Breast epithelium (tissue), 3 donors: ENCODE measurements at regions not wholly inside any gene's neighbourhood (a gene's known extent, or its start where the extent isn't known, plus 50 kb on each side); places are given as distances from the start of the nearest gene placed in this dataset.

Source experiments
- POLR2AphosphoS5 ChIP-seq, 3 donors: sonication (generic); formaldehyde crosslinking; IDR thresholded peaks; one replicate each; pipeline ENCODE4 v1.6.1; 2017; ENCODE audit warnings: antibody characterized with exemption in 3 of 3
- TF ChIP-seq, protein P1 (sequence below), 3 donors: fragments of 450-650 bp; IDR thresholded peaks; one replicate each; pipeline ENCODE4 v1.5.1; 2016 to 2017; ENCODE audit warnings: antibody characterized with exemption in 3 of 3, mild to moderate bottlenecking in 3 of 3, moderate library complexity in 3 of 3

DNA sequence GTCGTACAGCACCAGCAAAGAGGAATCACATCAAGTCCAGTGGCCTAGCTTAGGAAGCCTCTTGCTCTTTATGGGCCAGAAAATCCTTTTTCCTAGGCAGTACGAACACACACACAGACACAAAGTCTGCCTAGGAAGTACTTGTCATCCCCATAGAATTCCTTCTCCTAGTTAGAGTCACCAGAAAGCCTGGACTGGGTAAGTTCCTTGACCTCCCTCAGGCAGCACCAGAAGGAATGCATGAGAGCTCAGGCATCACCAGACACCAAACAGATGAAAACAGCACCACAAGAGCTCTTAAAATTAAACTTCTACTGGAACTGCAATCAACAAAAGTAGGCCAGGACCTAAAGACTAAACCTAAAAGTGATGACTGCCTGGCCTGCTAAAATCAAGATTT, 192.9 kb upstream of the CCDC54 start:
- TF ChIP-seq, protein P1, sequence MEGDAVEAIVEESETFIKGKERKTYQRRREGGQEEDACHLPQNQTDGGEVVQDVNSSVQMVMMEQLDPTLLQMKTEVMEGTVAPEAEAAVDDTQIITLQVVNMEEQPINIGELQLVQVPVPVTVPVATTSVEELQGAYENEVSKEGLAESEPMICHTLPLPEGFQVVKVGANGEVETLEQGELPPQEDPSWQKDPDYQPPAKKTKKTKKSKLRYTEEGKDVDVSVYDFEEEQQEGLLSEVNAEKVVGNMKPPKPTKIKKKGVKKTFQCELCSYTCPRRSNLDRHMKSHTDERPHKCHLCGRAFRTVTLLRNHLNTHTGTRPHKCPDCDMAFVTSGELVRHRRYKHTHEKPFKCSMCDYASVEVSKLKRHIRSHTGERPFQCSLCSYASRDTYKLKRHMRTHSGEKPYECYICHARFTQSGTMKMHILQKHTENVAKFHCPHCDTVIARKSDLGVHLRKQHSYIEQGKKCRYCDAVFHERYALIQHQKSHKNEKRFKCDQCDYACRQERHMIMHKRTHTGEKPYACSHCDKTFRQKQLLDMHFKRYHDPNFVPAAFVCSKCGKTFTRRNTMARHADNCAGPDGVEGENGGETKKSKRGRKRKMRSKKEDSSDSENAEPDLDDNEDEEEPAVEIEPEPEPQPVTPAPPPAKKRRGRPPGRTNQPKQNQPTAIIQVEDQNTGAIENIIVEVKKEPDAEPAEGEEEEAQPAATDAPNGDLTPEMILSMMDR (IDR thresholded peaks at IDR 0.05), result no peak
- TF ChIP-seq POLR2AphosphoS5 (IDR thresholded peaks at IDR 0.05), result no peak
